GM18498 (cell line): ENCODE measurements at regions not wholly inside any gene's neighbourhood (a gene's known extent, or its start where the extent isn't known, plus 50 kb on each side); places are given as distances from the start of the nearest gene placed in this dataset.

Source experiments
- ATAC-seq: cut with Tn5 transposase; IDR thresholded peaks from one replicate; pipeline ENCODE4 v1.9.1; 2021; ENCODE audit warnings: mild to moderate bottlenecking, moderate library complexity; ENCODE audit not compliant: unreplicated experiment

DNA sequence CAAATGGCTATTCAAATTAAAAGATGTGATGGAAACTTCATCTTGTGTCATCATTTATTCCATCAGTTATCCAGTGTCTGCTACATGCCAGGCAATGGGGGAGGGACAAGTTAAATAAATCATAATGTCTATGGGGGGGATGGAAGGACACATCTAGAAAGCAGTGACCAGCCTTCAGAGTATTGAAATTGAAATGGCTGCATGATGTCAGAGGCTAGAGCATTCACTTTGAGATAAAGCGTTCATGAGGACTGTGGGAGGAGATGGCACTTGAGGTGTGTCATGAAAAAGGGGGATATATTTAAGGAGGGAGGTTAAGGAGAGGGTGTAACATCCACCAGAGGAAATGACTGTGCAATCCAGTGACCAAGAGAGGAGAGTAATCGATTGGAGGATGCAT is 50.6 kb downstream of the SLIT2 start:
- ATAC-seq: no peak

DNA sequence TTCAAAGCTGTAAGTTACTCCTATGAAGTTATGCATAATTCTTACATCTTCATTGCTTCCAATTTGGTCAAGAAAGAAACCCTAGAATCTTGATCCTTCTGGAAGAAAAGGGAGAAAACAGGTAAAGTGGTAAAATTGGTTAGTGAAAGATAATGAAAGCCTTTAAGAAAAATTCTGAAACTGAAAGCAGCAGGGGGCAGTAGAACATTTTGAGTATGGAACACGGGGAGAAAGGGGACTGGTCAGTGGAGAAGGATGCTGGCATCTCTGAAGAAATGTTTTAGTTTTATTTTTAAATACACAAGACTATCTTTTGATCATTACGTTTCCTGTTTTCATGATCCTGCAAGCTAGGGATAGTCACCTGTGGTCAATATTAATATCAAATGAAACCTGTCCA is 54.3 kb downstream of the SLIT2 start:
- ATAC-seq: no peak

DNA sequence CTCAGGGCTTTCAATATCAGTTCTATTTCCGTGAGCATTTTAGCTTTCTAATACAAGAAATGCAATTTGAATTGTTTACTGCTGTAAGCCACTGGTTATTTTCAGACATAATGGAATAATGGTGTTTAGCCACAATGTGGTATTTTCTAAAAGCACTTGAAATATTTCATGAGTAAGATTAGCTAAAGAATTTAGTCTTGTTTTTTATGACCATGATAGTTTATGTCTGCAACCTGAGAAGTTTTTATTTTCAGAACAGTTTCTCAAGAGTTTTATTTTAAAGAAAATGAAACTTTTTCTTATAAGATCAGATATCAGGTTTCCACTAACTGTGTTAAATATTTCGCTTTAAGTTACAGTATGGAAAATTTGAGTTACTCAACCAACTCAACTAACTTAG is 60.2 kb downstream of the SLIT2 start:
- no peak for ATAC-seq

DNA sequence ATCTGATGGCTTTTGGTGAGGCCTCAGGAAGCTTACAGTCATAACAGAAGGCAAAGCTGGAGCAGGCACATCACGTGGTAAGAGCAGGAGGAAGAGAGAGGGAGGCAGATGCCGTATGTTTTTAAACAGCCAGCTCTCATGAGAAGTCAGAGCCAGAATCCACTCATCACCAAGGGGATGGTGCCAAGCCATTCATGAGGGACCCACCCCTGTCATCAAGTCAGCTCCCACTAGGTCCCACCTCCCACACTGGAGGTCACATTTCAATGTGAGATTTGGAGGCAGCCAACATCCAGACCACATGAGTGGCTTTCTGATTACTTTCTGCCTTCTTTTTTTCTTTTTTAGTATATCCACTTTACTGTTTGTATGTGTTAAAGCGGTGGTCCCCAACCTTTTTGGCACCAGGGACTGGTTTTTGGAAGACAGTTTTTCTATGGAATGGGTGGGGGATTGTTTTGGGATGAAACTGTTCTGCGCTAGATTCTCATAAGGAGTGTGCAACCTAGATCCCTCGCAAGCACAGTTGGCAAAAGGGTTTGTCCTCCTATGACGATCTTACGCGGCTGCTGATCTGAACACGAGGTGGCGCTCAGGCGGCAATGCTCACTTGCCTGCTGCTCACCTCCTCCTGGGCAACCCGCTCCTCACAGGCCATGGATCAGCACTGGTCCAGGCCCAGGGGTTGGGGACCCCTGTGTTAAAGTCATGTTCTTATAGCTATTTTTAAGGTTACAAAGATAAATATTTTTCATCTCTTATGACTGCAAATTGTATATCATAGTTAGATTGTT is 61.7 kb downstream of the SLIT2 start:
- peak; percentile 39 for ATAC-seq

DNA sequence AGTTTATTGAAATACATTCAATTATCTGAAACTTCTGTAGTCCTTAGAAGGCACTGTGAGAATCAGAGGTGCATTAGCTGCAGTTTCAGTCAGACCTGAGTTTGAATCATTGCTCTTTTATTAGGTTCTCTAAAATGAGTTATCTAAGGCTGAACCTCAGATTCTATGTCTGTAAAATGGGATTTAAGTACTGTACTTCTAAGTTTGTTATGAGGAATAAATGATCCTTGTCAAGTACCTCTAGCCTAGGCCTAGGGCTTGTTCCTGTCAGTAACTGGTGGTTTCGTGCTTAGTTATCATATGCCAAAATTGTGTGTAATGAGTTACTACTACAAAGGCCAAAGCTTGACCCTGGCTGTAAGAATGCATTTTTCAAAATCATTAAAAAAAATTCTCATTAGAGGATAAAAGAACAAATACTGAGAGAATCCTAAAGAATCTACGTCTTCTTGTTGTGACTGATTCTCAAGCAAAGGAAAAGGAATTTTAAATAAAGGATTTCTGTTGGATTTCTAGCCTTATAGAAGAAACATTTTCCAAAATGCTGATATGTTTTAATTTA is 65.8 kb downstream of the SLIT2 start:
- no peak for ATAC-seq

DNA sequence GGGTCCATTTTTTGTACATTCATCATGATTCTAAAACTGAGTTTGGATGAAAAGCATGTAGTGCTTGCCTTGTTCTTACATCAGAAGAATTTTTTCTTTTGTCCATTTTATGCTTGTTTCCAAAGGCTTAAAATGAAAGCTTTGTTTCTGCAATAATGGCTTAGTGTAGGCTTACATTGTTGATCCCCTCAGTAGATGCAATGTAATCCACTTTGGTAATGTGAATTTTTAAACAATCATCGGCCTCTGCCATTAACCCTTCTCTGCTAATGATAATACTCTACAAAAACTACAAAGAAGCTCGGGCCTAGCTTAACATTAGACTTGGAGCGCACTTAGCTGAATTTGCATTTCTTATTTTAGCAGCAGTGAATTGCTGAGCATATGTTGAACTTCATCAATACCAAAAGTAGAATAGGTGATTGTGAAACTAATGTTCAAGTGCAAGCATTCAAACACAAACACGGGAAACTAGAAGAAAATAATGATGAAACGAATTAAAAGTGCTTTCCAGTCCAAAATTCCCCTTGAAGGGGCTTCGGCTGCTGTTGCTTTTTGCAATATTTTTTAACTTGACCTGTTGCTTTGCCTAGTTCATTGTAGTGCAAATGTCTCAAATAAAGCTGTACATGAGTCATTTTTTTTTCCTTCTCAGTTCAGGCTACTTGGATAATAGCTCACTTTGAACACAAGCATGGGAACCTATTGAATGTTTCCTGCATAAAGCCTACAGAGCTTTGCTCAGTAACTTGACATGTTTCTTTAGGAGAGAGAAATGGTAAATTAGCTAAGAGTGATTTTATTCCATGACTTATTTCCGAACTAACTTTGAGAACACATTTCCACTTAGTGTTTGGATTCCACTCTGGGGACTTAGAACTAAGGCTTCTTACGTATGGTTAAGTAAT is 66.5 kb downstream of the SLIT2 start:
- ATAC-seq: no peak

DNA sequence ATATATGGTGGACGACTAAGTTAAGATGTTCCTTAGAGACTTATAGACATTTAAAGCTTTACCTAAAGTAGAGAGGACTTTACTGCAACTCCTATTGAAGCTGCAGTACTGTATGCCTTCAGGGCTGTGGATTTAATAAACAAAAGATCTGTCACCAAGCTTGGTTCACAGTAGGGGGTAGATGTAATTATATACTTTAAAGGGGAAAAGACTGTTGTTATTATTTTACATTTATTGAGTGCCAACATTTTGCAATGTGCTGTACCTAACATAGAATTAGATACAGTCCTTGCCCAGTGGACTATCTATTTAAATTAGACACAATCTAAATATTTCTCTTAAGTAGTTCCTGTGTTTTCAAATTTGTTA is 67.2 kb downstream of the SLIT2 start:
- no peak for ATAC-seq

DNA sequence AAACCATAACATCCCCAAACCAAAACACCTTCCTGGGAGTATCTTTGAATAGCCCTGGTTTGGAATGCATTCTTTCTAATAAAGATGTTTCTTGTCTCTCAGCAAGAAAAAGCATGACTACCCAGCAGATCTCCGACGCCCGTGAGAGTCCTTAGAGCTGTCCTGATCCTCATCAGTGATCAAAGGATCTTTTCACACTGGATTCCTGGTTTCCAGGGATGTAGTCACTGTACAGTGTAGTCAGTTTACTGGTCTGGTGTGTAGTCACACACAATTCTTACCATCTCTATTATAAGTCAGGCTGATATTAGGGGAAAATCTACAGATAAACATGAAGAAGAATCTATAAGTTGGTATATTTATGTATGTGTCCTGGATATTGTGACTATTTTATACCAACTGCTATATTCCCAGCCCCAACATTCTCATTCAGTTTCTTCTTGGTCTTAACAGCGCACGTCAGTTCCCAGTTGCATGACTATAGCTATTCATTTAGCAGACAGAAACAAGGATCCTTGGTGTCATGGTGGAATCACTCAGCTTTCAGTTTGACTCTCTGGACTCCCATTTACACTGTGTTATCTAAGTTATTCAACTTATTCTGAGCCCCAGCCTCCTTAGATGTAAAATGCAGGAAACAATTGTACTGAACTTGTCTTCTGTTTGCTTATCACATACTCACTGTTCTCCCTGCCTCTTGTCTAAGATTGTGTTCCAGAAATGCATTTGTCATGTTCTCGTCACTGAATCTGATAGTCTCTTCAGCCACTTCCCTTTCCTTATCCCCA is 68.3 kb downstream of the SLIT2 start:
- ATAC-seq: no peak

DNA sequence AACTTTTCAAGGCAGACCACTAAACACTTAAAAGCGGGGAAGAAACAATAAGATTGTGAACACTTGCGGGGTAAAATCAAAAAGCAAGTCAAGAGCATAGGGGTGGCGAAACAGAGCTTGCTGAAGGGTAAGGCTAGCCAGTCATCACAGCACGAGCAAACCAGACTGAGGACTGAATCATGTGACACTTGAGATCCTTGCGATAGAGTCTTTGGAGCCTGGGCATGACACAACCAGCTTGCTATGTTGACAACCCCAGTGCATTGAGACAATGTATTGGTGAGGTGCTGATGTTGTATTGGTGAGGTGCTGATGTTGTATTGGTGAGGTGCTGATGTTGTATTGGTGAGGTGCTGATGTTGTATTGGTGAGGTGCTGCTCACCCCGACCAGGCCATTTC is 72.3 kb downstream of the SLIT2 start:
- ATAC-seq: no peak

DNA sequence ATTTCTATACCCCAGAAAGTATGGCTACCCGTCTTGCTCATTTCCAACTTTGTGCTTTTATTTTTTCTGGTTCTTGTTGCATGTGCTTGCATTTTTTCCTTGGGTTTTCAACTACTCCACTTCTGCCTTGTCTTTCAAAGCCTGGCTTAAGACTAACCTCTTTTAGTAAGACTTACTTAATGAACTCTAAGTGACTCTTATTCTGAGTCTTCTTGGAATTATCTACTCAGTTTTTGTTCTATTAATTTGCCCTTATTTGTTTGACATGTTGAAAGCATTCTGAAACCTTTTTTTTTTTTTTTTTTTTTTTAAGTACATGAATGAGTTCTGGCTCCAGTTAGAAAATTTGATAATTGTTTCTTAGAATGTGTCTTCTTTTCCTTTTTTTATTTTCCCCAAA is 74.8 kb downstream of the SLIT2 start:
- no peak for ATAC-seq

DNA sequence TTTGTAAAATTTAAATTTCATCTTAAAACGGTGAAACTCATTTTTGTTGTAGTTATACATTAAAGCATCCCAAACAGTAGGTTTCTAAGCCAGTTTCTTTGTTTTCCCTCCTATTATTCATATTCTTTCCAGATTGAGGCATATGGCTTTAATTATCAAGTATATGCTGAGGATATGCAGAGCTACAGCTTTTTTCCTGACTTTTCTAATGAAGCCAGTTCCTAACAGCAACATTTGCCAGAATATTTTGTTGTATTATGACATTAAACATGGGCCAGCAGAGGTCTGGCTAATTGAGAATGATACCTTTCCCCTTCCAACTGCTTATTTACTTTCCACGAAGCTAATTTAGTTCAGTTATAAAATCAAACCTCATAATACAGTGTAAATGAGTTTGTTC is 75.3 kb downstream of the SLIT2 start:
- no peak for ATAC-seq

DNA sequence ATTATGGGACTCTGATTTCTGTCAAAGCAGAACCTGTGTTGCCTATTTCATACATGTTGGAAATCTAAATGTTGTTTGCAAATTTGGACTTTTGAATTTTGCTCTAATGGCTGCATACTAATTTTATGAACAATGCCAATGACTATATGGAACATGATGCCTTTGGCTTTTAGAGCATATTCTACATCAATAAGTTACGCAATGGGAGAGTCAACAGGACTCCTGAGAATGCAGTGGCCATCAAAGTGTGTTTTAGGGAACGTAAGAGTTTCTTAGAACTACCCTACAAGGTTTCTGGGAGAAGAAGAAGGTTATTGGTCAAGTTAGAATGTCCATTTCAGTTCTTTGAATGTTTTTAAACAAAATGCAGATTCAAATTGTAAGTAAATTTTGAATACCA is 76.1 kb downstream of the SLIT2 start:
- no peak for ATAC-seq

DNA sequence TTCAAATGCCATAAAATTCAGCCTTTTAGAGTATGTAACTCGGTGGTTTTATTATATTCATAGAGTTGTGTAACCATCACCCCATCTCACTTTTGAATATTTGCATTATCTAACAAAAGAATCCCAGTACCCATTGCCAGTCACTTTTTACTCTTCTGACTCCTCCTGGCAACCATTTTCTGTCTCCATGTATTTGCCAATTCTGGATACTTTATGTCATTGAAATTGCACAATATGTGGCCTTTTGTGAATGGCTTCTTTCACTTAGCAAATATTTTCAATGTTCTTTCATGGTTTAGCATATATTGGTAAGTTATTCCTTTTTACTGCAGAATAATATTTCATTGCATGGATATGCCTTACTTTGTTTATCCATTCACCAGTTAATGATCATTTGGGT is 79.9 kb downstream of the SLIT2 start:
- ATAC-seq: no peak

DNA sequence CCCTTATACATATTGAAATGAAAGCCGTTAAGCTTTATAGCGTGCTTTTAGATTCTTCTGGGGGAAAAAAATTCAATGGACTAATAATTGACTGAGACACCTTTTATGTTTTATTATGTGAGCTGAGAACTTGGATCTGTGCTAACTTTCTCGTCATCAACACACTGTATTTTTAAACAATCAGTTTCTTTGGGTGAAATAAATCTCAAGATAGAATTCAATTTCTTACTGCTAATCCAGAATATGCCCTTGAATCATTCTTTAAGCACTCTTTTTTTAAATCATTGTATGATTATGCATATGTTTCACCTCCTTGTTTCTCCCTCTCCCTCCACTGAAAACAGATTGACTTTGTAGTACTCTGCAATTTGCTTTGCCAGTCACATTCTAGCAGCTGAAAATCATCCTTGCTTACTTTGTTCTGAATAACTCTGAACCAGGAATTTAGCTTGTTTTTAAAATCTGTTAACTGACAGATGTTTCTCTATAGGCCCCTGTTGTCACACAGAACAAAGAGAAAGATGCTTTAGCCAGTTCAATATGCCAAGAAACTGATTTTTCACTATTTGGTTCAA is 81.5 kb downstream of the SLIT2 start:
- no peak for ATAC-seq

DNA sequence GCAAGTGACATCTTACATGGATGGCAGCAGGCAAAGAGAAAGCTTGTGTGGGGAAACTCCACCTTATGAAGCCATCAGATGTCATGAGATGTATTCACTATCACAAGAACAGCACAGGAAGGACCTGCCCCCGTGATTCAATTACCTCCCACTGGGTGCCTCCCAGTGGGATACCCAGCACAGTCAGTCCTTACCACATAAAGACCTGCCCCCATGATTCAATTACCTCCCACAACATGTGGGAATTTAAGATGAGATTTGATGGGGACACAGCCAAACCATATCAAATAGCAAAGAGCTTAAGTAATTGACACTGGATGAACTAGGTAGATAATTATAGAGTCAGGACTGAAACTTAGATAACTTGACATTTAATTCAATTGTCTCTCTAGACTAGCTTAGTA is 85.6 kb downstream of the SLIT2 start:
- ATAC-seq: no peak

DNA sequence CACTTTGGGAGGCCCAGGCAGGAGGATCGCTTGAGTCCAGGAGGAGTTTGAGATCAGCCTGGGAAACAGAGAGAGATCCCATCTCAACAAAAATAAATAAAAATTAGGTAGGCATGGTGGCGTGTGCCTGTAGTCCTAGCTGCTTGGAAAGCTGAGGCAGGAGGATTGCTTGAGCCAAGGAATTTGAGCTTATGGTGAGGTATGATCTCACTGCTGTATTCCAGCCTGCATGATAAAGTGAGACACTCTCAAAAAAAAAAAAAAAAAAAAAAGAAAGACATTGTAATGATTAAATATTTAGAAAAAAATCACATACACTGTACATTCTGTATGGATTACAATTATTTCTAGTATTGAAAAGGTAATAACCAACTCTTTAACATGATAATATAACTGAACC is 87.1 kb downstream of the SLIT2 start:
- no peak for ATAC-seq

DNA sequence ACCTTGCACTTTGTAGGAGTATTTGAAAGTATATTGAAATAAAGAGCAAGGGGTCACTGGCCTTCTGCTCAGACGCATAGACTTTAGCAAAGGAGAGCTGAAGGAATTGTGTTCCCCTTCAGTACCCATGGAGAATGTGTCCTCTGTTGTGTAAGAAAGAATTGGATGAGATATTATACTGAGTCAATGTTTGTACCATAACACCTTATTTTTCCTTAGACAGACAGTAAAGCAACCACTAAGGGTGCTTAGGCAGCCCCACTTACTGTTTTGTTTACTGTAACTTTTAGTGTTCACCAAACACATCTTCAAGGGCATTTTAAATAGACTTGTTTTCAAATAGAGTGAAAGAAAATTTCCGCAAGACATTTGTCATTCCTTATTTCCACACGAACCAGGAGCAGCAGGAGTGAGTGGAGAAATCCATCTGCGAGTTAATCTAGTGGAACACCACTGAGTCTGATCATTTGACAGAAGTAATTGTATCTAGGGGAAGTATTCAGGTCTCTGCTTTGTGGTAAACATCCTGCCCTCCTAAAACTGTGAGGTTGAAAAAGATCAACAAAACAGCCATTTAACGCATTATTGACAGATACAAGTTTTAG is 89.5 kb downstream of the SLIT2 start:
- ATAC-seq: no peak

DNA sequence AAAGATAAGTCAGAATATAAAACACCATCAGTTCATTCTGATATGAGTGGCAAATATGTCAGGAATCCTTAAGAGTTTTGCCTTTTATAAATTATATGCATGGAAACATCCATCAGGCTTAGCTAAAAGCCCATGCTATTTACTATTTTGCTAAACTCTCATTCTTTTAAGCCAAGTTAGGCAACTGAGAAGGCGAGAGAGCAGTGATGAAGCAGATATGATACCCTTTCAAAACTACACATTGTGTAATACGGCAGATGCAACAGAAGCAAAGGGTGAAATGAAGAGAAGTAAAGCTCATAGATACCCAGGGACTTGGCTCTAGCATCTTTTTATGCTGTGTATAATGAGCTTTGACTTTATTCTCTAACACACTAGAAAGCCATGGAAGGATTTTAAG is 95.8 kb downstream of the SLIT2 start:
- no peak for ATAC-seq

DNA sequence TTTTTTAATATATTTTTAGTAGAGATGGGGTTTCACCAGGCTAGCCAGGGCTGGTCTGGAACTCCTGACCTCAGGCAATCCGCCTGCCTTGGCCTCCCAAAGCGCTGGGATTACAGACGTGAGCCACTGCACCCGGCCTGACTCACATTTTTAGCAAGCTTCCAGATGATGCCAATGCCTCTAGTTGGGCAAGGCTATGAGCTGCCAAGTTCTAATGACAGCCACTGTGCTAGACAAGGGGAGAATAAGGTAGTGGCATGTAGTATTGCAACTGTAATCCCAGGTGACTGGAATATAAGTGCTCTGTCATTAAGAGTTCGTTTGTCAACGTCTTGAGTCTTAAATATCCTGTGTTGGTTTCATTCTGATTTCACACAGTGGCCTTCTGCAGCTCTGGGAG is 96.7 kb downstream of the SLIT2 start:
- ATAC-seq: no peak

DNA sequence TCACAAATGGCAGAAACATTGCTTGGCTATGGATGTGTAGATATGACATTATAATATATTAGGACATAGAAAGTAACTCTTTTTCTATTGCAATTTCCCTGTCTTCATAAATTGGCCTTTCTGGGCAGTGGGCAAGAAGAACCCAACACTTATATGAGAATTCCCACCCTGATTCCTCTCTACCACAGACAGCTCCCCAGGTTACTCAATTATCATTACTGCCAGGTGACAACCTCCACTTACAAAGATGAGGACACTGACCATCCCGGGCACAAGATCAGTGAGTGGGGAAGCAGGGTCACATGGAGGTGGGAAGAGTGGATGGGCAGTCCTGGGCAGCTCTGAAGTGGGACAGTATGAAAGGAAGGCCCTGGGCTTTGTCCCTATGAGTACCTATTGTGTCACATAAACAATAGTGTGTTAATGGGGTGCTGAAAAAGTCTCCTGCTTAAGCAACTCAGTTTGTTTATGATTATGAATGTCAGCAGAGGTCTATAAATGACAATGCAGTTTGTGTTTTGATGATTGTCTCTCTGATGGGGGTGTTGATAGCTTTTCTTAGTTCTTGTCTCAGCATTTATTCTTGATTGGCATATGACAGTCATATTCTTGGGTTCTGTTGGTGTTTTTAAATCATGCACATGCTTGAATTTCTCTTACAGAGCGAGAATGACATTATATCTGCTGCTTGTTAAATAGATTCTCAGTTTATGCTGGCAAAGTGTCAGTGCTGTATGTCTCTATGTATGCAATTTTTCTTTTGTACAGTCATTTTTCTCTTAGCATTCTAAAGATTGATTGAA is 99.9 kb downstream of the SLIT2 start:
- ATAC-seq: no peak
